HG03095 (cell line): ENCODE measurements at regions not wholly inside any gene's neighbourhood (a gene's known extent, or its start where the extent isn't known, plus 50 kb on each side); places are given as distances from the start of the nearest gene placed in this dataset.
"Not testable (repeated sequence)": the region's sequence is repeated elsewhere in the genome, so short reads cannot be mapped to it uniquely, and the experiment has no call there.

ENCODE experiments used
- ATAC-seq: cut with Tn5 transposase; IDR thresholded peaks from one replicate; pipeline ENCODE4 v1.9.1; 2021; ENCODE audit warnings: moderate library complexity; ENCODE audit not compliant: unreplicated experiment

DNA sequence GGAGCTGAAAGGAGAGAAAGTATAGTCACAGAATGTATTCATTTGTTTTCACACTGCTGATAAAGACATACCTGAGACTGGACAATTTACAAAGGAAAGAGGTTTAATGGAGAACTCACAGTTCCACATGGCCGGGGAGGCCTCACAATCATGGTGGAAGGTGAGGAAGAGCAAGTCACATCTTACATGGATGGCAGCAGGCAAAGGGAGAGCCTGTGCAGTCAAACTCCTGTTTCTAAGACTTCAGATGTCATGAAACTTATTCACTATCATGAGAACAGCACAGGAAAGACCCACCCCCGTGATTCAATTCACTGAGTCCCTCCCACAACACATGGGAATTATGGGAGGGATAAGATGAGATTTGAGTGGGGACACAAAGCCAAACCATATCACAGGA is 224.7 kb downstream of the LNPK start:
- ATAC-seq: not testable (repeated sequence)

DNA sequence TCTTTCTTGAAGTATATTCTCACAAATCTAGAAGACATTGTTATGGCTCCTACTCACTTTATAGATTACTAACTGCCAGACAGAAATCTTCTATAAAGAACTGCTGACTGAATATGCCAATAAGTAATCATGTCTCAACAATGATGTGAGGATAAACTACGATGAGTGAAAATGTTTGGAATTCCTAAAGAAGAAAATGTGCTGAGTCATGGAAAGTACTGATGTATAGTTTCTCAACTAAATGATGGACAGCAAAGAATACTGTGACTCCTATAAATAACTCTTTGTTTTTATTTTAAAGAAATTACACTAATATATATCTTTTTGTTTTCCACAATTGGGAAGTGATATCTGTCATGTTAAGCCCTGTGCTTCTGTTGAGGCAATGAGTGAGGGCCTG is 232.9 kb downstream of the LNPK start:
- no peak for ATAC-seq

DNA sequence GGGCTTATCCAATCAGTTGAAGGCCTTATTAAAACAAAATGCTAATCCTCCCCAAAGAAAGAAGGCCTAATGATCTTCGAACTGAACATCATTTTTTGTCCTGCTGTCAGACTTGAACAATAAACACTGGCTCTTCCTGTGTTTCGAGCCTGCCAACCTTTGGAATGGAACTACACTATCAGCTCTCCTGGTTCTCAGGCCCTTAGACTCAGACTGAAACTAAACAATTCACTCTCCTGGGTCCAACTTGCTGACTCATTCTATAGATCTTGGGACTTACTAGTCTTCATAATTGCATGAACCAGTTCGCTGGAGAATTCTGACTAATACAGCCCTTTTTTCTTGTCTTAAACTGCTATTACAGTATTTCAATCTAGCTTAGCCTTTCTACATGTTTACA is 235.2 kb downstream of the LNPK start:
- no peak for ATAC-seq

DNA sequence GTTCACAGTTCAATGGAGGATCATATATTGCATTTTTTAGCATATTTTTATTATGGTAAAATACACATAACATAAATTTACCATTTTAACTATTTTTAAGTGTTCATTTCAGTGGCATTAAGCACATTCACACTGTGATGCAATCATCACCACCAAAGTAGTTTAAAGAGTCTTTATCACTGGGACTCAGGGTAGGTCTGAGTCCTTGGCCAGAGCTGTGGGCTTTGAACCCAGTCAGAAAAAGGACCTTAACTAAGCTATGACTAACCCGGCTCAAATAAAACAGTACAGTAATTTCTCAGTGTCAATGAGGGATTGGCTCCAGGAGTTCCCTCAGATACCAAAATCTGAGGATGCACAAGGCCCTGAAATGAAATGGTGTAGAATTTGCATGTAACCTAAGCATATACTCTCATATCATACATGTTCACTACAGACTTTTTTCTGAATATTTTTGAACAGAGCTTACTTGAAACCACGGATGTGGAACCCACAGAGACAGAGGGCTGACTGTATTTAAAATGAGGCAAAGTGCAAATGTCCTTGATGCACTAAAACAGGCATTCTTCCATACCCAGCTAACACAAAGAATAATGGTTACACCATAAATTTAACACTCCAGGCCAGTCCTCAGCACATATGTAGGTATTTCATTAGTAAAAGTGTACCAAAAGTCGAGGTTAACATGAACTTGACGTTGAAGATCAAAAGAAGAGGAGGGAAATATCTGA is 246.2 kb downstream of the LNPK start:
- ATAC-seq: no peak

DNA sequence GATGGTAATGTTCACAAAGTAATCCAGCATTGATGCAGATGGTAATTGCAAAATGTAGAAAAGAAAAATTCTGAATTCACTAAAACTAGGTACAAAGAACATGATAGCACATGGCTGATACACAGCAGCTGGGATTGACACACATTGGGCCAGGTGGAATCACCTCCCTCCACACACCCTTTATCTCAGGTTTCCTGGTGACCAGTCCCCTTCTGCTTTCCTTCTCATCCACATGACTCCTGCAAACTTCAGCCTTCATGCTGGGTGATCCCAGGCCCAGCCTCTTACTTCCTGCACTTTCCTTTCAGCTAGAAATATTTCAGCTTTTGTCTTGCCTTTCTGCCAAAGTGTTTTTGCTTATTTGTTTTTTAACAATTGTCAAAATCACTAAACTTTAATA is 246.9 kb downstream of the LNPK start:
- ATAC-seq: no peak

DNA sequence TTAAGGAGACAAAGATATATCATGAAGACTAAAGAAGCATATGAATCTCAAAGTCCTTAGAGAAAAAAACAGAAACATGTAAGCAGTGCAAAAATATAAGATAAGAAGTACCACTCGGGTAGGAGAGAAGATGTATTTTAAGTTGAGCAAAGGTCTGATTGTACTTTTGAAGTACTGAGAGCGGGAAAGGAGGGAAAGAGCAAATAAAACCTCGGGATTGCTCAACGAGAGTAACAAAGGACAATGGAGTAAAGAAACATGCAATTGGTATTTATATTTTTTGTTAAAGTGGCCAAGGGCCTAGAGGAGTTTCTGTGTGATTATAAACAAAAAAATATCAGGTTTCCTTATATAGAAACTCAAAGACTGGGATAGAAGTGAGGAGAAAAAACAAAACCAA is 251.9 kb downstream of the LNPK start:
- ATAC-seq: no peak

DNA sequence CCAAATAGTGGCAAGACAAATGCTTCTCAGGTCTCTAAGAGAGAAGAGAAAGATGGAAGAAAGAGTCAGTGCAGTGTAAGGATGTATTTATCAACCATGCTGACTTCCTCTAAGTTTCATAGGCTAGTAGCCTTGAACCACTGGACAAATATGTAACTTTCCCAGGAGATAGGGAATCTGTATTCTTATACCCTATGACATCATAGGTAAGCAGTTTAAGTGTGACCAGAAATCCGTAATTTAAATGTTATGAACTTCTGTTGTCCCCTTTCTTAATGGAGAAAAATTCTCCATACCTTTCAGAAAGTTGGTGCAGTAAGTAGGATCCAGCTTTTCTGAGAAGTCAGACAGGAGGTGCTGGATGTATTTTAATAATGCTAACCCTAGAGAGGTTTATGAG is 256.2 kb downstream of the LNPK start:
- no peak for ATAC-seq

DNA sequence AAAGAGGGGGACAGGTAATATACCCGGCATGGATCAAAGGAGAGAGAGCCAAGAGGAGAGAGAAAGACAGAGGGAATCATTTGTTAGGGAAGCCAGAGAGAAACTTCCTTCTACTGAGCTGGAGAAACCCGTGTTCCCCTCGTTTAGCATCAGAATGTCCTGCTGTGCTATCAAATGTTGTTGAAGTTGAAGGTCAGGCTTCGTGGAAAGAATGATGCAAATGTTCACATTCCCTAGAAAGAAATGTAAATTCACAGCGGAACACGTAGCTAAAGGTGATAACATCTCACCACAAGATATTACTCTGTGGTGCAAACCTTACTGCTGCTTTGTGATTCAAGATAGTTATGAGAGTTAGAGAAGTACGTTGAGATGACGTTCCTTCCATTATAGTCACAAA is 258.1 kb downstream of the LNPK start:
- ATAC-seq: no peak

DNA sequence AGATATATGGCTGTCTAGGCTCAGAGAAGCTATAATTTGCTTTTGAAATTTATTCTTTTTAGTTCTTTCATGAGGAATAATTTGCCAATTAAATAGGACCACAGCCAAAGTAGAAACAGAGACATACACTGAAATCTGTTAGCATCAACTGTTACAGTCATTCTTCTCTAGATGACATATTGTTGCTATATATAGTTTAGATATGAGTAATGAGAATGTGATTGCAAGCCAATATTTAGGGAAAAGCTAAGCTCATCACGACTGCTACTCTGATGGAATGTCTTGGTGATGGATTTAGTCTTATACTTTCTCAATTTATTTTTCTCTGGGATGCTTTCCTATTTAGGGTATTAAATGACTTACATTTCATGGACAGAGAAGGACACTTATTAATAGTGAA is 259.1 kb downstream of the LNPK start:
- no peak for ATAC-seq

DNA sequence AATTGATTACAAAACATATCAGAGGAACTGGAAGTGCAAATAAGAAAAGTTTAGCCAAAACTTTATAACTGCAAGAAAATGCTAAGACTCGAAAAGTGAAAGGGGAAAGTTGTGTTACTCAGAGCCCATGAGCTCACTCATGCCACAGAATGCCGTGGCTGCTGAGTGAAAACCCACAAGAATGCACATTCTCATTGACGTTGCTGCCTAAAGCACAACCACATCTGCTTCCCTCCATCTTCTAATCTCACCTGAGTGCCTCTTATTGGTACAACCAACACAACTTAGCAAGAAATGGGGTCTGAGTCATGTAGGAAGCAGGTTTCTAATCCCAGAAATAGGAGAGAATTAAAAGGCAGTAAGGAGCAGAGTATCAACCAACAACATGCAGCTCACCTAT is 259.7 kb downstream of the LNPK start:
- ATAC-seq: no peak

DNA sequence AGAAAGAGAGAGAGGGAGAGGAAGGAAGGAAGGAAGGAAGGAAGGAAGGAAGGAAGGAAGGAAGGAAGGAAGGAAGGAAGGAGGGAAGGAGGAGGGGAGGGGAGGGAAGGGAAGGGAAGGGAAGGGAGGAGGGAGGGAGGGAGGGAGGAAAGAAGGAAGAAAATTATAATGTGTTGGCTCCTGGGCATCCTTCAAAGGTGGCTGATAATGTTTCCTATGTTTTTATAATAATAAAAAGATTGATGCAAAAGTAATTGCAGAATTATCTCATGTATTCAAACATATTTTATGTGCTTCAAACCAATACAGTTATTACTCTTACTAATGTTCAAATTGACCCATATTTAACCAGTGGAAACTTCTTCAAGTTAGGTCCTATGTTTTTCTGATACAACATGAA is 260.9 kb downstream of the LNPK start:
- no peak for ATAC-seq

DNA sequence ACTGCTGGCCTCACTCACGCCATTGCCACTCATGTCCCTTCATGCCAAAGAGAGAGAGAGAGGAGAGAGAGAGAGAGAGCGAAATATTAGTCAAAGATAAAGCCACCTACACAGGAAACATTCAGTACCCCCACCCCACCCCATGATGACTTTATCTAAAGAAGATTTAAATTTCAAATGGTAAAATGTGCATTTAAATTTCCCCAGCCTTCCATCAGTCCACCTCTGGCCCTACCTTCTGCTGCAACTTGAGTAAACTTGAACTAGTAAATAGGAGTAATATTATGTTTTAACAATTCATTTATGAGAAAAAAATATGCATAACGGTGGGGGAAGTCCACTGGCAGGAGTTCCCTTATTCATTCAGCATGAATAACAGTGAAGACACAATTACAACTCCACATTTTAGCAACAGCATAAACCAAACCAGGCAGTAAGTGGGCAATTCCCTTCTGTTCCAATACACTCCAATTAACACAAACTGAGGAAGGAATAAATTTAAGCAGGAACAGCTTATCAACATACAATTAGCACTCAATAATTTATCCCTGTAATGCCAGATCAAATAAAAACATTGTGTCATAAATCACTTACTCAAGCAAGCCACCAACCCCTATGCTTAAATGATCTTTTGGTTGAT is 264.2 kb downstream of the LNPK start:
- ATAC-seq: no peak

DNA sequence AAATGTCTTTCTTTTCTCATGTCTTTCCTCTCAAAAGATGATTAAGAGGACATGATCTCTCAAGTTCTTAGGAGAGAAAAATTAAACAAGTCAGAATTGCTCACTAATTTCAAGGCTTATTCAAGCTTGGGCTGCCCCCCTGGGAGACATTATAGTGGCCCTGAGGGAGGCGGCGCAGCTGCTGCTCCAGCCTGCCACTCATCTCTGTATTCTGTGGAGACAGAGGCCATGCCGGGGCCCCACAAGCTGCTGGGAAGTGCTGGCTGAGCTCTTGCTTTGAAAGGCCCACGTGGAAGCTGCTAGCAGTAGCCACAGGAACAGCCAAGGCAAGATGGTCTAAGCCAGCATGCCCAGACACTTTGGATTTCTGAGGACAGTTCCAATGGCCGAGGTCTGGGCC is 267.4 kb downstream of the LNPK start:
- ATAC-seq: no peak

DNA sequence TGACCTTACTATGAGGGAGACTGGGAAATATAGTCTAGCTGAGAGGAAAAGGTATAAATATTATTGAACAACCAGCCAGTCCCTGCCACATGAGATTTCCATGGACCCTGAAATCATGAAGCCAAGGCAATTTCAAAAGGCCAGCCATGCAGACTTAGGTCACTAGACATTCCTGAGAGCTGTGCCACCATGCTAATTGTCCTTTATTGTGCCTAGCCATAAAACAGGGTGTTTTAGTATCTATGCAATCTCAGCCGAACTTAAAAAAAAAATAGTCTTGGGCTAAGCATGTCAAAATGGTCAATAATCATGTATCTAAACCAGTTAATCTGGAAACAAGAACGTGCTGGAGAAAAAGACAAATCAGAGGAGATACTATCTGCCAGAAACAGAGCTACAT is 269.5 kb downstream of the LNPK start:
- ATAC-seq: no peak

DNA sequence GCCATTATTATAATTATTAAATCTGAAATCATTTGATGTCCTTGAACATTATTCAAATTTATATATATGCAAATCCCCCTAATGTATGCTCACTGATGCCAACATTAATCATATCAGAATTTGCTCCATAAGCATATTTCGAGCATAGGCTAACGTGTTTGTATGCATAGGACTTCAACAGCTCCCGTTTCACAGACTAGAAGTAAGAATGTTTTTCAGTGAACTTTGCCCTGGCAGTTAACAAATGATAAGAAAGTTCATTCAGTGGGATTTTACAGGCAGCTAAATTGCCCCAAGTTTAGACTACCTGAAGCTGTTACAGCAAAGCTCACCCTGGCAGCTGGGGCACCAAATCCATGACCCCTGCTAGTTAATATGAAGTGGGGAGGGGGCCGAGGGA is 272.0 kb downstream of the LNPK start:
- no peak for ATAC-seq

DNA sequence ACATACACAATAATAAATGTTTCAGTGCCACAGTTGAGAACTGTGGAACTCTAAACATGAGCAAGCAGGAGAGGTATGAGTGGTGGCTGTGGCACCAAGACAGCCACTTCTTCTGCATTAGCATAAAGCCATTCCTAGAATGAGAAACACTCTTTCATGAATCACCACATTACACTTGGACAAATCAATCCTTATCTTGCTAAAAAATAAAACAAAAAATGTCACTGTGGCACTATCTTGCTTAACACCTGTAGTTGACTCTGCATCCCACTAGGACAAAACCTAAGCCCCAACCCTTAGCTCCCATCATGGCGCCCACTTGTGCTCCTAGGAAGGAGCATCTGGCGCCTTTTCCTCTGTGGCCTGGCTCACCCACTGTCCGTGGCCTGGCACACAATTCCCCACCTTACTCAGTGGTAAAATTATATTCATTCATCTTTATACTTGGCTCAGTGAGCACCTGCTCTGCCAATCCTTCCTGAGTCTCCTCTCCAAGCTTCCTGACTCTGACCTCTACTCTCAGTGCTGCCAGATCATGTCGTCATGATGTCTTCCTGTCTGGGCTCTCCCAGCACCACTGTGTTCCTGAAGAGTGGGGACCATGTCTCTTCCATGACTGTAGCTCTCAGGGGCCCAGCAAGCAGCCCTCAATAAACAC is 272.9 kb downstream of the LNPK start:
- ATAC-seq: no peak

DNA sequence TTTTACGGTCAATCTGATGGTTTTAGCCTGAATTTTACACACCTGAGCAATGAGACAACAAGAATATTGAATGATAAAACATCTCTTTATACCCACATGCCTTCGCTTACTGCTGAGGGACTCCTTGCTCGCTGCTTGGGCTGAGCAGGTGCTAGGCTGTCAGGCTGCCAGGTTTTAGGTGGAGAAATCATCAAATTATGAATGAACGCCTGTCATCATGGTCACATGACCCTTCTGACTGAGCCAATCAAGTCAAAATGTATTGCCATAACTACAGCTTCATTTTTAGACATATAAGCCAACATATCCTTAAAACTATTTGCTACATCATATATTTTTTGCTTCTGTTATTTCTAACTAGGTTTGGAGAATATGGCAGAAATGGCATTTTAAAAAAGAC is 274.0 kb downstream of the LNPK start:
- ATAC-seq: no peak

DNA sequence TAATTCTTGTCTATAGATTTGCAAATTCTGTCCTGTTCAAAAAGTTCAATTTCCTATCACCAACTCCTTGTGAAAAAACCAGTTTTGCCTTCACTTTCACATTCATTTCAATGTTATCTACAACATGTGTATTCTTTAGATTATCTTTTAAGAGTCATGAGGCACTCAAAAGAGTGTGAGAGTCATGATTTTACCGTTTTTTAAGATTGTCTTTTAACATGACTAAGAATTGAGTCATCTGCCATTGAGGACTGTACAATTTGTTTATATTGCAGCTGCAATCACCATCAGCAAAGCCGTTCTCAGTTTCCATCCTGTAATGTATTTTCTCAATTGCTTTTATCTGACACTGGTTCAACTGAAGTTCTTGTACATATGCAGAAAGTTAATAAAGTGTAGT is 275.8 kb downstream of the LNPK start:
- ATAC-seq: no peak

DNA sequence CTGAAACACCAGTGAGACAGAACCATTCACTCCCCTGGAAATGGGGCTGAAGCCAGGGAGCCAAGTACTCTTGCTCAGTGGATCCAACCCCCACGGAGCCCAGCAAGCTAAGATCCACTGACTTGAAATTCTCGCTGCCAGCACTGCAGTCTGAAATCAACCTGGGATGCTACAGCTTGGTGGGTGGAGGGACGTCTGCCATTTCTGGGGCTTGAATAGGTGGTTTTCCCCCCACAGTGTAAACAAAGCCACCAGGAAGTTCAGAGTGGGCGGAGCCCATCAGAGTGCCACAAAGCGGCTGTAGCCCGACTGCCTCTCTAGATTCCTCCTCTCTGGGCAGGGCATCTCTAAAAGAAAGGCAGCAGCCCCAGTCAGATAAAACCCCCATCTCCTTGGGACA is 292.8 kb downstream of the LNPK start:
- ATAC-seq: no peak

DNA sequence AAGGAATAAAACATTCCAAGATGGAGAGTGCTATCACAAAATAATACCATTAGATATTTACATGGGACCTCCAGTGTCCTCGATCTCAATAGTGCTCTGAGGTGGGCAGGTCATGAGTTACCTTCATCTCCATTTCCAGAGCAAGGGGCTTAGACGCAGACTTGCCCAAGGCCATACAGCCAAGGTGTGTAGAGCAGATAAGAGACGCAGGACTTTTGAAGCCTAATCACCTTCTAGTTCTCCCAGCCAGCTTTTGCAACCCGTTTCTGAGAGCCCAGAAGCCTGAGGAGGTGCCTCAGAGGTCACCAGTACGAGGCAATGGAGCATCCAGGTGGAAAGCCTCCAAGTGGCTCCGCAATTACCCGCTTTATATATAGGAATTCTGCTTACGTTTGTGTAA is 294.7 kb downstream of the LNPK start:
- ATAC-seq: no peak

DNA sequence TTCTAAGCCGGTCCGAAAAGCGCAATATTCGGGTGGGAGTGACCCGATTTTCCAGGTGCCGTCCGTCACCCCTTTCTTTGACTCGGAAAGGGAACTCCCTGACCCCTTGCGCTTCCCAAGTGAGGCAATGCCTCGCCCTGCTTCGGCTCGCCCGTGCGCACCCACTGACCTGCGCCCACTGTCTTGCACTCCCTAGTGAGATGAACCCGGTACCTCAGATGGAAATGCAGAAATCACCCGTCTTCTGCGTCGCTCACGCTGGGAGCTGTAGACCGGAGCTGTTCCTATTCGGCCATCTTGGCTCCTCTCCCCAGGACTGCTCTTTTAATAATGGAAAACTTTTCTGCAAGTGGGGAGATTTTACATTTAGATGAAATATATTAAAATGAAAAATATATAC is 297.5 kb downstream of the LNPK start:
- ATAC-seq: not testable (repeated sequence)

DNA sequence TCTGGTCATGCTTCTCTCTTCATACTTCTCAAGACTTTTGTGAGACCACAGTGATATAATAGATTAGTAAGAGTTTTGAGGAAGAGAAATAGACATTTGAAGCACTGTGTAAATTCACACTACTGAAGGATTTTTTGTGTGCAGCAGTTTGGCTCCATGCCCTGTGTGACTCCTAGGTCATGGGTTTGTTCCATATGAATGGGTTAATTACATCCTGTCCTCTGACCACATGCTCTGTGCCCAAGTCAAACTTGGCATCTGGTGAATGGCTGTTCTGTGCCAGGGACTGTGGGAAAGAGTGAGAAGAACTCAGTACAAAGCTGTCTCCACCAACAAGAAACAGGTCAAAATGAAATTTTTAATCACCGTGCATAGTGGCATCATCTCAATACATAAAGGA is 304.0 kb downstream of the LNPK start:
- ATAC-seq: no peak
